SU-DHL-6 (cell line): ENCODE measurements at regions not wholly inside any gene's neighbourhood (a gene's known extent, or its start where the extent isn't known, plus 50 kb on each side); places are given as distances from the start of the nearest gene placed in this dataset.

ENCODE experiments used
- EZH2phosphoT487 ChIP-seq: fragments of 200-600 bp; sonication (generic), shearing (Covaris generic); conservative IDR thresholded peaks from 2 replicates; pipeline ENCODE4 v1.6.1; 2018; ENCODE audit warnings: mild to moderate bottlenecking, antibody characterized with exemption, low read length, moderate library complexity, mixed read lengths
- TF ChIP-seq, protein P1 (sequence below): fragments of 200-600 bp; sonication (generic); IDR thresholded peaks from one replicate; pipeline ENCODE4 v1.5.1; 2017; ENCODE audit warnings: antibody characterized with exemption, mild to moderate bottlenecking, low read length, moderate library complexity; ENCODE audit not compliant: insufficient read depth, poor library complexity, severe bottlenecking

DNA sequence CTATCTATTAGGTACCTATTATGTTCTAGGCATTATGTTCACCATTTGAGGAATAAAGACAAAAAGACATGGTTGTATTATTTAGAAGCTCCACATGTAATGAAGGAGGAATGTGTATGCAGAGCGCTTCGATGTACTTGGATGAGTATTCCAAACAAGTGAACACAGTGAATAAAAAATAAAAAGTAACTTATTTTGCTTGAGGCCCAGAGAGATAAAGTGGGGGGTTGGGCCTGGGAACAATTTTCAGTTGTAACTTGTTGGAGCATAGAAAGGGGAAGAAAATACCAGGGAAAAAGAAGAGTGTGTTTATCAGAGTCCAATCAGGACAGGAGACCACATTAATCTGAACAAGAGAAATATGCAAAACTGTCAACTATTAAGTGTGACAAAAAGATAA lies 445.7 kb upstream of the BCHE start:
- TF ChIP-seq, protein P1, sequence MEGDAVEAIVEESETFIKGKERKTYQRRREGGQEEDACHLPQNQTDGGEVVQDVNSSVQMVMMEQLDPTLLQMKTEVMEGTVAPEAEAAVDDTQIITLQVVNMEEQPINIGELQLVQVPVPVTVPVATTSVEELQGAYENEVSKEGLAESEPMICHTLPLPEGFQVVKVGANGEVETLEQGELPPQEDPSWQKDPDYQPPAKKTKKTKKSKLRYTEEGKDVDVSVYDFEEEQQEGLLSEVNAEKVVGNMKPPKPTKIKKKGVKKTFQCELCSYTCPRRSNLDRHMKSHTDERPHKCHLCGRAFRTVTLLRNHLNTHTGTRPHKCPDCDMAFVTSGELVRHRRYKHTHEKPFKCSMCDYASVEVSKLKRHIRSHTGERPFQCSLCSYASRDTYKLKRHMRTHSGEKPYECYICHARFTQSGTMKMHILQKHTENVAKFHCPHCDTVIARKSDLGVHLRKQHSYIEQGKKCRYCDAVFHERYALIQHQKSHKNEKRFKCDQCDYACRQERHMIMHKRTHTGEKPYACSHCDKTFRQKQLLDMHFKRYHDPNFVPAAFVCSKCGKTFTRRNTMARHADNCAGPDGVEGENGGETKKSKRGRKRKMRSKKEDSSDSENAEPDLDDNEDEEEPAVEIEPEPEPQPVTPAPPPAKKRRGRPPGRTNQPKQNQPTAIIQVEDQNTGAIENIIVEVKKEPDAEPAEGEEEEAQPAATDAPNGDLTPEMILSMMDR, result no peak
- TF ChIP-seq EZH2phosphoT487, result no peak
